ENCODE measurements at regions not wholly inside any gene's neighbourhood (a gene's known extent, or its start where the extent isn't known, plus 50 kb on each side); places are given as distances from the start of the nearest gene placed in this dataset.

GRCh38 chr6:128667339-128667858 lies 147.0 kb upstream of the PTPRK start:
- no peak for DNase-seq (ENCODE audit: low read depth in 3 of 3)

- DNase-seq (ENCODE audit: low read depth in 3 of 3) = no peak
These were observed 146.0 kb upstream of the PTPRK start for GRCh38 chr6:128666405-128666804.

GRCh38 chr6:128663238-128663637 lies 142.8 kb upstream of the PTPRK start:
- no peak for DNase-seq (ENCODE audit: low read depth in 3 of 3)

- DNase-seq (ENCODE audit: low read depth in 3 of 3) = no peak
These were observed 139.7 kb upstream of the PTPRK start for GRCh38 chr6:128659878-128660622.

- no peak for DNase-seq (ENCODE audit: low read depth in 3 of 3)
These were observed 138.9 kb upstream of the PTPRK start for GRCh38 chr6:128659276-128659675.

GRCh38 chr6:128657181-128657580 lies 136.8 kb upstream of the PTPRK start:
- DNase-seq (ENCODE audit: low read depth in 3 of 3) = no peak

GRCh38 chr6:128655978-128656498 lies 135.6 kb upstream of the PTPRK start:
- peak in 2 of 3 experiments; percentile 1 to 12 for DNase-seq (ENCODE audit: low read depth in 3 of 3)

GRCh38 chr6:128648022-128648598 lies 127.7 kb upstream of the PTPRK start:
- no peak for DNase-seq (ENCODE audit: low read depth in 3 of 3)

GRCh38 chr6:128642132-128642531 lies 121.7 kb upstream of the PTPRK start:
- DNase-seq (ENCODE audit: low read depth in 3 of 3) = no peak

- no peak for DNase-seq (ENCODE audit: low read depth in 3 of 3)
These were observed 121.3 kb upstream of the PTPRK start for GRCh38 chr6:128641703-128642102.

- DNase-seq (ENCODE audit: low read depth in 3 of 3) = no peak
These were observed 118.4 kb upstream of the PTPRK start for GRCh38 chr6:128638817-128639216.

- DNase-seq (ENCODE audit: low read depth in 3 of 3) = no peak
These were observed 114.8 kb upstream of the PTPRK start for GRCh38 chr6:128635219-128635618.

- no peak for DNase-seq (ENCODE audit: low read depth in 3 of 3)
These were observed 111.7 kb upstream of the PTPRK start for GRCh38 chr6:128632131-128632530.

- no peak for DNase-seq (ENCODE audit: low read depth in 3 of 3)
These were observed 110.6 kb upstream of the PTPRK start for GRCh38 chr6:128631031-128631430.

- DNase-seq (ENCODE audit: low read depth in 3 of 3) = no peak
These were observed 109.8 kb upstream of the PTPRK start for GRCh38 chr6:128630213-128630612.

GRCh38 chr6:128617285-128617684 lies 96.9 kb upstream of the PTPRK start:
- no peak for DNase-seq (ENCODE audit: low read depth in 3 of 3)

- no peak for DNase-seq (ENCODE audit: low read depth in 3 of 3)
These were observed 95.9 kb upstream of the PTPRK start for GRCh38 chr6:128616342-128616741.

- no peak for DNase-seq (ENCODE audit: low read depth in 3 of 3)
These were observed 86.2 kb upstream of the PTPRK start for GRCh38 chr6:128606611-128607010.

- DNase-seq (ENCODE audit: low read depth in 3 of 3) = no peak
These were observed 85.6 kb upstream of the PTPRK start for GRCh38 chr6:128605961-128606360.

GRCh38 chr6:128601060-128601459 lies 80.7 kb upstream of the PTPRK start:
- DNase-seq (ENCODE audit: low read depth in 3 of 3) = no peak

GRCh38 chr6:128600397-128600951 lies 80.1 kb upstream of the PTPRK start:
- no peak for DNase-seq (ENCODE audit: low read depth in 3 of 3)

- no peak for DNase-seq (ENCODE audit: low read depth in 3 of 3)
These were observed 78.6 kb upstream of the PTPRK start for GRCh38 chr6:128599036-128599435.

- no peak for DNase-seq (ENCODE audit: low read depth in 3 of 3)
These were observed 78.2 kb upstream of the PTPRK start for GRCh38 chr6:128598571-128598970.

Data from stimulated activated CD4-positive, alpha-beta T cell treated with anti-CD3 and anti-CD28 coated beads, TNF-alpha, amount 100 ng/mL, for 24 hours (primary cell).